Epidermal melanocyte (primary cell): ENCODE measurements at regions not wholly inside any gene's neighbourhood (a gene's known extent, or its start where the extent isn't known, plus 50 kb on each side); places are given as distances from the start of the nearest gene placed in this dataset.
"Not testable (repeated sequence)": the region's sequence is repeated elsewhere in the genome, so short reads cannot be mapped to it uniquely, and the experiment has no call there.

Experiments
- DNase-seq: peaks from one replicate; pipeline ENCODE4 v3.0.0; 2011; ENCODE audit warnings: low spot score; ENCODE audit not compliant: insufficient read length

- no peak for DNase-seq
Observed at GRCh38 chr7:104264285-104264684, 56.5 kb upstream of the ORC5 start.

- no peak for DNase-seq
Observed at GRCh38 chr7:104267701-104268368, 60.0 kb upstream of the ORC5 start.

GRCh38 chr7:104271948-104272347, 56.5 kb upstream of the LHFPL3 start:
- no peak for DNase-seq

DNA sequence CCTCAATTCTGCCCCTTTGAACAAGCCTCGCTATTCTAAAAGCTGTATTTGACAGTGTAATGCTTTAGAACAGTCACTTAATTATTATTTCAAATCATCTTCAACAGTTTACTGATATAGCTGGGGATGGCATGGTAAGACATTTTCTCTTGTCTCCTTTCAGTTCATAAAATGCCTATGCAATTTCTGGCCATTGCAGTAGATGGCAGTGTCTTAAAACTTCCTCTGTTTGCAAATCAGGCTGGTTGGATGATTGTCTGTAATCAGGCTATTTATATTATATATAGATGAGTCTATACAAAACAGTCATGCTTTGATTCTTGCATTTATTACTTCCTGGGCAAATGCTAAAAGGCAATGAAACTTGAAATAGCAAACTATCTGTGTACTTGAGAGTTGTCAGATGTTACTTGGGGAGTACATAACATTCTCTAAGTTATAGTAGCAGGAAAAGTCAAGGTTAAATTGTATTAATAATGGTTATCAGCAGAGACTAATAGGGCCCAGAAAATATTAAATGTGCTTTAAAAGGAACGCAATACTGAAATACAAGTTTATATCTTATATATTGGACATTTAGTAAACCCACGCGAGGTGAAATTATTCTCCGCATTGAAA, 55.5 kb upstream of the LHFPL3 start:
- peak; percentile 40 for DNase-seq

- DNase-seq, result no peak
Observed at GRCh38 chr7:104275900-104276299, 52.5 kb upstream of the LHFPL3 start.

DNA sequence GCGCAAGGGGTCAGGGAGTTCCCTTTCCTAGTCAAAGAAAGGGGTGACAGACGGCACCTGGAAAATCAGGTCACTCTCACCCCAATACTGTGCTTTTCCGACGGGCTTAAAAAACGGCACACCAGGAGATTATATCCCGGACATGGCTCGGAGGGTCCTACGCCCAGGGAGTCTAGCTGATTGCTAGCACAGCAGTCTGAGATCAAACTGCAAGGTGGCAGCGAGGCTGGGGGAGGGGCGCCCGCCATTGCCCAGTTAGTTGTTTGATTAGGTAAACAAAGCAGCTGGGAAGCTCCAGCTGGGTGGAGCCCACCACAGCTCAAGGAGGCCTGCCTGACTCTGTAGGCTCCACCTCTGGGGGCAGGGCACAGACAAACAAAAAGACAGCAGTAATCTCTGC, 51.7 kb upstream of the LHFPL3 start:
- not testable (repeated sequence) for DNase-seq
